Omental fat pad (tissue), 3 donors: ENCODE measurements at regions not wholly inside any gene's neighbourhood (a gene's known extent, or its start where the extent isn't known, plus 50 kb on each side); places are given as distances from the start of the nearest gene placed in this dataset.

Experiments used
- ATAC-seq: fragments of 150-250 bp; one replicate; pipeline ENCODE4 v1.9.1; 2016; ENCODE audit warnings: mild to moderate bottlenecking, moderate library complexity; ENCODE audit not compliant: low FRiP score
- DNase-seq: peaks from one replicate; pipeline ENCODE4 v3.0.0-alpha.2; 2019; ENCODE audit warnings: low spot score
- TF ChIP-seq, protein P1 (sequence below), 3 donors: fragments of 450-650 bp; IDR thresholded peaks; one replicate each; pipeline ENCODE4 v1.5.1; 2016 to 2017; ENCODE audit warnings: antibody characterized with exemption in 3 of 3, mild to moderate bottlenecking in 3 of 3, moderate library complexity in 2 of 3

- no peak for DNase-seq
- TF ChIP-seq, protein P1, sequence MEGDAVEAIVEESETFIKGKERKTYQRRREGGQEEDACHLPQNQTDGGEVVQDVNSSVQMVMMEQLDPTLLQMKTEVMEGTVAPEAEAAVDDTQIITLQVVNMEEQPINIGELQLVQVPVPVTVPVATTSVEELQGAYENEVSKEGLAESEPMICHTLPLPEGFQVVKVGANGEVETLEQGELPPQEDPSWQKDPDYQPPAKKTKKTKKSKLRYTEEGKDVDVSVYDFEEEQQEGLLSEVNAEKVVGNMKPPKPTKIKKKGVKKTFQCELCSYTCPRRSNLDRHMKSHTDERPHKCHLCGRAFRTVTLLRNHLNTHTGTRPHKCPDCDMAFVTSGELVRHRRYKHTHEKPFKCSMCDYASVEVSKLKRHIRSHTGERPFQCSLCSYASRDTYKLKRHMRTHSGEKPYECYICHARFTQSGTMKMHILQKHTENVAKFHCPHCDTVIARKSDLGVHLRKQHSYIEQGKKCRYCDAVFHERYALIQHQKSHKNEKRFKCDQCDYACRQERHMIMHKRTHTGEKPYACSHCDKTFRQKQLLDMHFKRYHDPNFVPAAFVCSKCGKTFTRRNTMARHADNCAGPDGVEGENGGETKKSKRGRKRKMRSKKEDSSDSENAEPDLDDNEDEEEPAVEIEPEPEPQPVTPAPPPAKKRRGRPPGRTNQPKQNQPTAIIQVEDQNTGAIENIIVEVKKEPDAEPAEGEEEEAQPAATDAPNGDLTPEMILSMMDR (IDR thresholded peaks at IDR 0.05) = no peak
- no peak for ATAC-seq
Observed at GRCh38 chr12:61531195-61531594, 729.0 kb upstream of the USP15 start.

DNA sequence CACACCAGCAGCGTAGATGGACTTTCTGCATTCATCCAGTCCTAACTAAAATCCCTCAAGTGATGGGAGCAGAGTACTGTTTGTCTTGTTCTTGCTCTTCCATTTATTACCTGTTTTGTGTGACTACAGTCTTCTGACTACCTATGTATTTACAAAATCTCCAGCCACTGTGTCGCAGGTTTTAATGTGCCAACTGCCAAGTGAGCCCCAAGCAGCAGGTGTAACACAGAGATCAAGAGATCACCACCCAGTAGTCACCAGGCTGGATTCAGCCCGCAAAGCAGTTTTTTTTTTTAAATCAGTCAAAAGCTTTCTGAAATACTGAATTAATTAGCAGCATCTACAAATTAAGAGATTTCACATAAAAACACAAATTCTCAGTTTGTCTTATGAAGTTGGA, 724.1 kb upstream of the USP15 start:
- no peak for DNase-seq
- TF ChIP-seq, protein P1 (IDR thresholded peaks at IDR 0.05) = no peak
- ATAC-seq = no peak

- TF ChIP-seq, protein P1 (IDR thresholded peaks at IDR 0.05) = no peak
- DNase-seq (no peak), ATAC-seq (no peak)
Observed at GRCh38 chr12:61536525-61536924, 723.7 kb upstream of the USP15 start.

DNA sequence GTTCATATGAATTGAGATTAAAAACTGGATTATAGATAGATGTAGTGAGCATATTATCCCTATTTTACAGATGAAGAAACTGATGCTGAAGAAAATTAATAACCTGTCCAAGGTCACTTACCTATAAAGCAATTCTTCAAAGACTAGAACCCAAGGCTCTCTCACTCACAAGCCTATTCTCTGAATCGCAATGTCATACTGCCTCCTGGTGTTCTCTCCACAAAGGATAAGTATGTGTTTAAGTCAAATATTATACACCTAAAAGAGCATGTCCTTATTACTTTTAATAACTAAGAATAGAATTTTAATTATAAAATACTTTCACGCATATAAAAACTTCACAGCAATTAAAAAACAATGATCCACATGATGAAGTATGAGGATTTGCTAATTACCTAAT, 721.3 kb upstream of the USP15 start:
- ATAC-seq = no peak
- TF ChIP-seq, protein P1 (IDR thresholded peaks at IDR 0.05) = no peak
- DNase-seq = no peak

DNA sequence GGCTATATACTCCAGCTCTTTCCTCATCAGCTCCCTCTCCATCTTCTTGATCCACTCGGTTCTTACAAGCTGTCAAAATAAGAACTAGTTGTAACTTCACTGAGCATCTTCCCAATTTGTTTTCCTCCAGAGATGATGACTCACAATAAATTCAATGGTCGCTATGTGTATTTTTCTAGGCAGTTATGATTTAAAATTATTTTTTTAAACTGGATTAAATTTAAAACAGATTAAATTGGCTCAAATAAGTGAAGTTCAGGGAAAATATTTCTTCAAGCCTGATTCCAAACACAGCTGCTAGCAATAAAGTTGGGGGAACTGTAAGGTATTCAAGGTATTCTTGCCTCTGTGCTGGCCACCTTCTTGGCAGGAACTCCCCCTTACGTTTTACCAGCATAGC, 717.7 kb upstream of the USP15 start:
- TF ChIP-seq, protein P1 (IDR thresholded peaks at IDR 0.05) = no peak
- no peak for ATAC-seq
- DNase-seq = no peak

DNA sequence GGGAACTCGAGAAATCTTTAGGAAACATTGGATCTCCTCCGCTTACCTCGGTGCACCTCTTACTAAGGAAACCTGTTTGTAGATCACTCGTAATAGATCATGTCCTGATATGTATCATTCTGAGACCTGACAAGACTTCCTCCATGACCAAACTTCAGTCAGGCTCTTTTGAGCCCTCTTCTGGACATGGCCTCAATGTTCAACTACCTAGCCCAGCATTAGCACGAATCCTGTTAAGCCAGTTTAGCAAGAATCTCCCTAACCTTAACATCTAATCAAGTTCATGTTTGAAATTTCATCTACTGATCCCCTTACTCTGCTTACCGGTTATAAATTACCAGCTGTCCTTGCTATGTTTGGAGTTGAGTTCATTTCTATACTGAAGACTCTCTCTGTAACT, 713.9 kb upstream of the USP15 start:
- DNase-seq = no peak
- TF ChIP-seq, protein P1 (IDR thresholded peaks at IDR 0.05) = no peak
- no peak for ATAC-seq

DNA sequence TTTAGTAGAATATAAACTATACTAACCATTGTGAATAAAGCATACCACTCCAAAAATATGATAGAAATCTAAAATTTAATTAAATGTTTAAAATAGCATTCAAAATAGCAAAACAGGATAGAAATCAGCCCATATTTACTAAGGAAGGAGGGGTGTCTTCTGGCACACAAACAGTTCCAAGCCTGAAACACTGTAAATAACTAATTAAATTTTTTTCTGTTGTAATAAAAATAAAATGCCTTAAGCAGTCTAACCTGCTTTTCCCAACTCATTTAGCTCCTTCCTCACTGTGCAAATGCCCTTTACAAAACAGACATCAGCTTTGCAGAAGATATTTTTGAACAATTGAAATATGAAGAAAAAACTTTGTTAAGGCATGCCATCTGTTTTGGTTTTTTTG, 707.1 kb upstream of the USP15 start:
- ATAC-seq (no peak), DNase-seq (no peak)
- TF ChIP-seq, protein P1 (IDR thresholded peaks at IDR 0.05) = no peak
